Adrenal gland (tissue), 5 donors: ENCODE measurements at regions not wholly inside any gene's neighbourhood (a gene's known extent, or its start where the extent isn't known, plus 50 kb on each side); places are given as distances from the start of the nearest gene placed in this dataset.

ENCODE experiments used
- CTCF ChIP-seq, 6 experiments: fragments of 450-650 bp in 4 of 6; fragments of 200-600 bp in 2 of 6; sonication (generic) in 1 of 6; IDR thresholded peaks; 1 replicate in 5 of 6; 2 replicates in 1 of 6; pipeline versions ENCODE4 v1.5.1 to v1.8.0; 2016 to 2021; ENCODE audit warnings: antibody characterized with exemption in 6 of 6, mild to moderate bottlenecking in 2 of 6, moderate library complexity in 1 of 6
- POLR2A ChIP-seq, 2 donors: fragments of 450-650 bp; IDR thresholded peaks; one replicate each; pipeline ENCODE4 v1.6.1; 2017; ENCODE audit warnings: antibody characterized with exemption in 2 of 2, mild to moderate bottlenecking in 2 of 2, moderate library complexity in 1 of 2
- donor health status: DM: no; HTN: no; CAD: no.

GRCh38 chr2:150625303-150625702 is 137.8 kb upstream of the RND3 start:
- no peak for TF ChIP-seq POLR2A (IDR thresholded peaks at IDR 0.05)
- TF ChIP-seq CTCF (IDR thresholded peaks at IDR 0.05) = no peak
